HEK293 (cell line): ENCODE measurements at regions not wholly inside any gene's neighbourhood (a gene's known extent, or its start where the extent isn't known, plus 50 kb on each side); places are given as distances from the start of the nearest gene placed in this dataset.

Source experiments
- CTCF ChIA-PET: fragments of 350-600 bp; formaldehyde crosslinking; extraction: SDS; loops from one replicate; lab custom pipeline; 2021; ENCODE audit warnings: antibody characterized with exemption; lab: Yijun Ruan, JAX
- POLR2A ChIA-PET: fragments of 300-600 bp; formaldehyde crosslinking; extraction: SDS; loops from one replicate; lab custom pipeline; 2020; ENCODE audit warnings: antibody characterized with exemption, inconsistent platforms; lab: Yijun Ruan, JAX
- H3K27ac ChIP-seq: fragments of 200-500 bp; sonication (Bioruptor generic); 2 replicates; pipeline ENCODE4 v1.5.1; 2014; ENCODE audit warnings: low read depth, low read length, control low read depth, inconsistent platforms; ENCODE audit errors: extremely low read depth
- H3K36me3 ChIP-seq, 2 experiments: fragments of 200-500 bp in 1 of 2; sonication (Bioruptor generic) in 1 of 2; 1 replicate in 1 of 2; 2 replicates in 1 of 2; pipeline ENCODE4 v1.5.1; 2014 to 2017; ENCODE audit warnings: inconsistent platforms in 2 of 2, low read length in 2 of 2; ENCODE audit not compliant: control insufficient read depth in 2 of 2, insufficient read depth in 1 of 2
- H3K4me1 ChIP-seq: fragments of 200-500 bp; sonication (Bioruptor generic); 2 replicates; pipeline ENCODE4 v1.5.1; 2014; ENCODE audit warnings: mild to moderate bottlenecking, low read length, inconsistent platforms; ENCODE audit not compliant: control insufficient read depth, insufficient read depth
- H3K4me3 ChIP-seq: 2 replicates; pipeline ENCODE4 v1.5.1; 2011; ENCODE audit warnings: low read depth, mild to moderate bottlenecking, control low read depth, low read length, moderate library complexity
- H3K9me3 ChIP-seq: fragments of 200-500 bp; sonication (Bioruptor generic); 2 replicates; pipeline ENCODE4 v1.5.1; 2014; ENCODE audit warnings: low read depth, low read length, inconsistent platforms; ENCODE audit not compliant: control insufficient read depth, insufficient read depth
- ELK4 ChIP-seq: IDR thresholded peaks from 2 replicates; pipeline ENCODE4 v1.6.1; 2011; ENCODE audit warnings: mild to moderate bottlenecking, low read depth, low read length, borderline replicate concordance
- FEZF1 ChIP-seq: fragments of 450-650 bp; formaldehyde crosslinking; IDR thresholded peaks from 2 replicates; pipeline ENCODE4 v1.5.1; 2016; ENCODE audit warnings: missing biosample characterization, missing genetic modification characterization
- KLF10 ChIP-seq: fragments of 450-650 bp; IDR thresholded peaks from 2 replicates; pipeline ENCODE4 v1.5.1; 2018; ENCODE audit warnings: missing biosample characterization, mild to moderate bottlenecking, missing genetic modification characterization
- PRDM4 ChIP-seq: fragments of 450-650 bp; formaldehyde crosslinking; IDR thresholded peaks from 2 replicates; pipeline ENCODE4 v1.5.1; 2017; ENCODE audit warnings: missing biosample characterization, missing genetic modification characterization
- TCF7L2 ChIP-seq: IDR thresholded peaks from 2 replicates; pipeline ENCODE4 v1.6.1; 2011; ENCODE audit warnings: low read depth, mild to moderate bottlenecking, inconsistent platforms, low read length, moderate library complexity, borderline replicate concordance
- YY1 ChIP-seq: fragments of 450-650 bp; formaldehyde crosslinking; IDR thresholded peaks from 2 replicates; pipeline ENCODE4 v1.5.1; 2018; ENCODE audit warnings: missing biosample characterization, missing genetic modification characterization
- ZBTB49 ChIP-seq: fragments of 450-650 bp; formaldehyde crosslinking; IDR thresholded peaks from 2 replicates; pipeline ENCODE4 v1.5.1; 2016; ENCODE audit warnings: missing biosample characterization, missing genetic modification characterization, low read depth
- ZNF10 ChIP-seq: fragments of 450-650 bp; formaldehyde crosslinking; IDR thresholded peaks from 2 replicates; pipeline ENCODE4 v1.5.1; 2017; ENCODE audit warnings: missing biosample characterization, missing genetic modification characterization
- ZNF114 ChIP-seq: fragments of 450-650 bp; formaldehyde crosslinking; IDR thresholded peaks from 2 replicates; pipeline ENCODE4 v1.5.0; 2017; ENCODE audit warnings: missing biosample characterization, missing genetic modification characterization
- ZNF121 ChIP-seq: fragments of 450-650 bp; formaldehyde crosslinking; IDR thresholded peaks from 2 replicates; pipeline ENCODE4 v1.5.1; 2016; ENCODE audit warnings: missing biosample characterization, missing genetic modification characterization
- ZNF146 ChIP-seq: fragments of 450-650 bp; formaldehyde crosslinking; IDR thresholded peaks from 2 replicates; pipeline ENCODE4 v1.5.1; 2016; ENCODE audit warnings: missing biosample characterization, missing genetic modification characterization
- ZNF18 ChIP-seq: fragments of 450-650 bp; formaldehyde crosslinking; IDR thresholded peaks from 2 replicates; pipeline ENCODE4 v1.5.1; 2016; ENCODE audit warnings: missing biosample characterization, missing genetic modification characterization
- ZNF274 ChIP-seq, 2 experiments: fragments of 200-500 bp in 1 of 2; fragments of 450-650 bp in 1 of 2; sonication (Bioruptor generic) in 1 of 2; formaldehyde crosslinking in 1 of 2; IDR thresholded peaks; 2 replicates each; pipeline versions ENCODE4 v1.5.1 to v1.6.1; 2014 to 2016; ENCODE audit warnings: borderline replicate concordance in 1 of 2, inconsistent platforms in 1 of 2, low read length in 1 of 2, missing biosample characterization in 1 of 2, missing genetic modification characterization in 1 of 2
- ZNF48 ChIP-seq: fragments of 450-650 bp; formaldehyde crosslinking; IDR thresholded peaks from 2 replicates; pipeline ENCODE4 v1.5.1; 2016; ENCODE audit warnings: missing biosample characterization, missing genetic modification characterization
- ZNF585B ChIP-seq: fragments of 450-650 bp; formaldehyde crosslinking; IDR thresholded peaks from 2 replicates; pipeline ENCODE4 v1.5.1; 2016; ENCODE audit warnings: missing biosample characterization, missing genetic modification characterization
- ZNF596 ChIP-seq: fragments of 450-650 bp; IDR thresholded peaks from 2 replicates; pipeline ENCODE4 v1.5.0; 2018; ENCODE audit warnings: missing biosample characterization, mild to moderate bottlenecking, missing genetic modification characterization, moderate library complexity
- ZNF677 ChIP-seq: fragments of 450-650 bp; IDR thresholded peaks from 2 replicates; pipeline ENCODE4 v1.5.0; 2018; ENCODE audit warnings: missing biosample characterization, mild to moderate bottlenecking, missing genetic modification characterization, moderate library complexity
- ZNF785 ChIP-seq: fragments of 450-650 bp; formaldehyde crosslinking; IDR thresholded peaks from 2 replicates; pipeline ENCODE4 v1.5.1; 2016; ENCODE audit warnings: missing biosample characterization, missing genetic modification characterization
- ZSCAN30 ChIP-seq: fragments of 450-650 bp; IDR thresholded peaks from 2 replicates; pipeline ENCODE4 v1.5.1; 2018; ENCODE audit warnings: missing biosample characterization, mild to moderate bottlenecking, missing genetic modification characterization, moderate library complexity

- H3K27ac ChIP-seq: no peak overlapping the region
- no peaks in the 10 kb centered on the region for H3K9me3 ChIP-seq
- TF ChIP-seq ELK4 (no peak), ZNF596 (tag by site-specific recombination) (no peak)
- no peaks in the 10 kb centered on the region for H3K36me3 ChIP-seq
- no peak overlapping the region for H3K4me3 ChIP-seq
- POLR2A ChIA-PET: no interaction called here
- no peaks in the 10 kb centered on the region for H3K4me1 ChIP-seq
- CTCF ChIA-PET: interaction anchor here (0.6 to 1.3 kb wide), 3 partner anchors 14 to 584 kb away, joined by 4 read pairs; no protein-coding TSS in a partner anchor
Observed at GRCh38 chr1:105137543-105138457, 1388.1 kb downstream of the AMY1C start.

- Histone ChIP-seq H3K4me3 (no peak overlapping the region), H3K36me3 (no peaks in the 10 kb centered on the region), H3K9me3 (no peaks in the 10 kb centered on the region), H3K27ac (no peak overlapping the region), H3K4me1 (no peaks in the 10 kb centered on the region)
- ChIA-PET POLR2A (no interaction called here), CTCF (interaction anchor here (0.6 kb wide), 1 partner anchor 585 kb away, joined by 4 read pairs; no protein-coding TSS in a partner anchor)
- no peak for TF ChIP-seq ZNF48
- TF ChIP-seq ZNF677 (tag by site-specific recombination): no peak
- no peak for TF ChIP-seq ZNF274 (IDR thresholded peaks at IDR 0.05; ENCODE audit: low read length)
- TF ChIP-seq ZNF274 (tag by site-specific recombination; IDR thresholded peaks at IDR 0.05; ENCODE audit: borderline replicate concordance): no peak
- TF ChIP-seq KLF10 (tag by site-specific recombination): no peak
- TF ChIP-seq ZNF10 (tag by site-specific recombination): no peak
- no peak for TF ChIP-seq ZBTB49 (tag by site-specific recombination)
- no peak for TF ChIP-seq ZNF114 (tag by site-specific recombination)
- no peak for TF ChIP-seq ZNF121
- TF ChIP-seq FEZF1 (tag by site-specific recombination): no peak
- no peak for TF ChIP-seq ZNF18
- no peak for TF ChIP-seq ZNF146
- no peak for TF ChIP-seq ZSCAN30
- TF ChIP-seq PRDM4 (tag by site-specific recombination): no peak
- no peak for TF ChIP-seq ZNF585B (tag by site-specific recombination)
- TF ChIP-seq TCF7L2: no peak
- no peak for TF ChIP-seq ZNF785 (tag by site-specific recombination)
- no peak for TF ChIP-seq YY1 (tag by site-specific recombination)
Observed at GRCh38 chr1:105138458-105138893, 1388.8 kb downstream of the AMY1C start.
